HG03354 (cell line): ENCODE measurements at regions not wholly inside any gene's neighbourhood (a gene's known extent, or its start where the extent isn't known, plus 50 kb on each side); places are given as distances from the start of the nearest gene placed in this dataset.

Experiments
- ATAC-seq: cut with Tn5 transposase; IDR thresholded peaks from one replicate; pipeline ENCODE4 v1.9.1; 2021; ENCODE audit warnings: mild to moderate bottlenecking; ENCODE audit not compliant: unreplicated experiment, poor library complexity, severe bottlenecking

DNA sequence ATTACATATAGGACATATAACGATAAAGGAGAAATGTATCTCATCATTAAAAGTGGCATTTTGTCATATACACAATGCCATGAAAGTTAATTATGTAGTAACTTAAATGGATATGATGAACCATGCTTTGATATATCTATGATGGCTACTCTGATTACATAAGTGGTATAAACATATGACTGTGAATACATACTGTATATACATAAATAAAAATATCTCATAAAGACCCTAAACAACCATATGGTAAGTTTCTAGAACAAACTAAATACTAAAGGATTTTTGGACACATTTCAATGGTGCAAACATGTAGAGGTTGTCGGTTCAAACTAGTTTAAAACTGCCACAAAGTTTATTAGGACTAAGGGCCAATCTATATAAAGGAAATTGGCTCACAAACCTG is 849.6 kb upstream of the INTU start:
- no peak for ATAC-seq

DNA sequence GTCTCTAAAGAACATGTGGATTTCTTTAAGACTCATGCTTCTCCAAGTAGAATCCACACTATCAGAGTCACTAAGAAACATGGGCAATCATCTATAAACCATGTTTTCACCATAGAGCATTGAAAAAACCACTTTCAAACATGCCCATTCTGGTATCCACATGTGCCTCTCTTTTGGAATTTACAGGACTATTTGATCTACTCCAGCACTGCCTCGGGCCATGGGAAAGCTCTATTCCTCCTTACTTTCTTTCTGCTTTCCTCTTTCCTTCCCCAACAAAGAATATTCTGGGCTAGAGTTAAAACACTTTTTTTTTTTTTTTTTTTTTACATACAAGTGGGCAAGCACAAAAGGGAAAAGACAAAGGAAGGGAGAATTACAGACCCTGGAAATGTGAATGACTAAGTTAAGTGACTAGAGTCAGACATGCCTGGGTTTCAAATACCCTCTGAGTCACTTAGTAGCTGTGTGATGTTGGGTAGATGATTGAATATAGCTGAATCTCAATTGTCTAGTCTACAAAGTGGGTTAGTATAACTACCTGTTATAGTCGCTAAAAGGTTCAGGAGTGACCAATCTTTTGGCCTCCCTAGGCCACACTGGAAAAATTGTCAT is 847.7 kb upstream of the INTU start:
- no peak for ATAC-seq

DNA sequence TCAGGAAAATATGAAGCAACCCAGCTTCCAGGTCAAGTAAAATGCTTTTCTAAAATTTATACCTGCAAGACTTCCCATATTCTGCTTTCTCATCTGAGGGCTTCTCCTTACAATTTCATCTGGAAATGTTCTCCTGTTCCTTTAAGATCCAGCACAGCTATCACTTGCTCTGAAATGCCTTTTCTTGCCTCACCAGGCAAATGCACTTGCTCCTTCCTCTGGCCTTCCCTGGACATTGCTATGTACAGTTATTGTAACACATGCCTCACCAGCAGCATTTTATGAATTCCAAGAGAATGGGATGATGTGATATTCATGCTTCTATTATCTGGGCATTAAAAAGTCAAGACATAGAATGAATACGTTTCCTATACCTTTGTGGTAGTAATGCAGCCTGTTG is 842.1 kb upstream of the INTU start:
- ATAC-seq: no peak

- ATAC-seq: no peak
These were observed 838.4 kb upstream of the INTU start for GRCh38 chr4:126794363-126794762.

DNA sequence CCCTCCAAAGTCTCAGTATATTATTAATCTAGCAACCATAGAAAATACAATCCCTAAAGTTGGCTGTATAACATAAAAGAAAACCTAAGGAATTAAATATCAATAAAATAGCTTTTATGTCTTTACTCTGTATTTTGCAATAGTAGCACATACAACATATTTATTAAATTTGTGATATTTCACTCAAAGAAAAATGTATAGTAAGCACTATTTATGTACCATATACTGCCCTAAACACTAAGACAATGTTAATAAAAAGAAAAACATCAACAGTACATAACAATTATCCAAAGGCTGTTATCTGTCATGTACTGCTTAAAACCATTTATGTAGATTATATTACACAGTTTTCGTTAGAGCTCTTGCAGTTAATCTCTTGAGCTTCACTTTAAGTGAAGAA is 834.5 kb upstream of the INTU start:
- ATAC-seq: no peak

DNA sequence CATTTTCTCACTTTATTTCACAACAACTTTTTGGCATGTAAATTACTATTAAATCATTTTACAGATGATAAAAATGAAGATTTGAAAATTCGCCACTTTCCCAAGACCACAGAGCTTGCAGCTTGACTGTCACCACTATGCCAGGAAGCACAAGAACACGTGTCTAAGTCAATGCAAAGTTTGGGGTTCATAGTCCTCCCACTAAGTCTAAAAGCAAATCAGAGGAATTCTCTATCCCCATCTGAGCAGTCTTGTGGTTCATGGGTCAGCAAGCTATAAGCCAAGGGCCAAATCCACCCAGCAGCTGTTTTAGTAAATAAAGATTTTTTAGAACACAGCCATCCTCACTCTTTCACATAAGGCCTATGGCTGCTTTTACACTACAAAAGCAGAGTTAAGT is 833.3 kb upstream of the INTU start:
- no peak for ATAC-seq

DNA sequence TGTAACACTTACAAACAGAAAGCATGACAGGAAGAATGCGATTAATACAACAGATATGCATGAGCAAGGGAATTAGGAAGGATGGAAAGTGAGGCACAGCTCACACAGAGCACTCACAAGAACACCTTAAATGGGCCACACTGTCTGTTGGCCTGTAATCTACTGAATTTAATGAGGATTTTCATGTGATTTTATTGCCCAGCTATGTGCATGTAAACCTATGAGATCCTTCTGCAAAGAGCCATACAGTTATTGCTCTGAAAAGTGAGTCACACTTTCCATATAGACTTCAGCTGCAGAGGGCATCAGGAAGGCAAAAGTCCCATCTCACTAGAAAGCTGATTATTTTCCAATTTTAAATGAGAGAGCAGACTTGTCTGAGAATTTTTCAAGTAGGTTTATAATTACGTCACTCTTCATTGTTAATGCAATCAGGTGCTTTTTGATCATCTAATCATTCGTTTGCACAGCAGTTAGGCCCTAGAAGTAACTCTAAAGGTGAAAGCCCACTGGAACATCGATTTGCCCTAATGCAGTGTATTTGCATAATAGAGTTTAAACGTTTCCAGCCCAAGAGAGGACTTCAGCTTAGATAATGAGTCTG is 832.7 kb upstream of the INTU start:
- no peak for ATAC-seq

- ATAC-seq: no peak
These were observed 832.1 kb upstream of the INTU start for GRCh38 chr4:126800575-126801141.

GRCh38 chr4:126807132-126807531 is 825.6 kb upstream of the INTU start:
- no peak for ATAC-seq

- ATAC-seq: no peak
These were observed 820.7 kb upstream of the INTU start for GRCh38 chr4:126812076-126812475.

DNA sequence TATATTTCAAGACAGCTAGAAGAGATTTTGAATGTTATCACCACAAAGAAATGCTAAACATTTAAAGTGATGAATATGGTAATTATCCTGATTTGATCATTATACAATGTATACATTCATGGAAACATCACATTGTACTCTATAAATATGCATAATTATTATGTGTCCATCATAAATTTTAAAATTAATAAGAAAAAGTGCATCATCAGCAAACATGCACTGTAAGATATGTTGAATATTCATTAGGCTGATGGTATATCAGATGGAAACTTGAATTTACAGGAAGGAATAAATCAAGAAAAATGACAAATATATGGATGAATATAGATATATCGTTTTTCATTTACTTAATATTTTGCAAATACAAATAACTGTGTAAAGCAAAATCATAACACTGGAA is 812.1 kb upstream of the INTU start:
- no peak for ATAC-seq

GRCh38 chr4:126821152-126821551 is 811.6 kb upstream of the INTU start:
- ATAC-seq: no peak

- ATAC-seq: no peak
These were observed 807.7 kb upstream of the INTU start for GRCh38 chr4:126825083-126825482.

DNA sequence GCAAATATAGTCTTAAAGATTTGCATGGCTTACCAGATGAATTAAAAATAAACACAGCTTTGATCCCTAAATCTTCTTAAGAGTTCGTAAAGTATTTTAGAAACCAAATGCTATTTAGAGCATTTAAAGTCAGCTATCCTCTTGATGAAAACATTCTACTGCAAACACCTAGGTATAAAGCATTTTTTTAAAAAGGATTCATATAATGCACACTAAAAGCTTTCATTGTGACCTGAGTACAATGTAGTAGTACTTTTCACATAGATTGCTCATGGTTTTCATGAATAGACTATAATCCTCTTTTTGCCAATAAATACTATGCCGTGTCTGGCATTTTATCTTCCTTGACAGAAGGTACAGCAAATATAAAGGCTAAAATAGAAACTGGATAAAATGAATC is 805.1 kb upstream of the INTU start:
- ATAC-seq: no peak

DNA sequence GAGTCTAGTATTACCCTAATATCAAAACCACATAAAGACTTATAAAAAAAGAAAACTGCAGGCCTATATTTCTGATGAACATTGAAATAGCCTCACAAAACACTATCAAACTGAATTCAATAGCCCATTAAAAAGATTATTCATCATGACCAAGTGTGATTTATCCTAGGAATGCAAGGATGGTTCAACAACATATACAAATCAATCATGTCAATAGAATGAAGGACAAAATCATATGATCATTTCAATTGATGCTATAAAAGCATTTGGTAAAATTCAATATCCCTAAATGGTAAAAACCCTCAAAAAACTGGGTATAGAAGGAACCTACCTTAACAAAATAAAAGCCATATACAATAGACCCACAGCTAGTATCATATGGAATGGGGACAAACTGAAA is 797.9 kb upstream of the INTU start:
- no peak for ATAC-seq

- no peak for ATAC-seq
These were observed 793.6 kb upstream of the INTU start for GRCh38 chr4:126838941-126839679.

- ATAC-seq: no peak
These were observed 789.2 kb upstream of the INTU start for GRCh38 chr4:126843492-126844067.

DNA sequence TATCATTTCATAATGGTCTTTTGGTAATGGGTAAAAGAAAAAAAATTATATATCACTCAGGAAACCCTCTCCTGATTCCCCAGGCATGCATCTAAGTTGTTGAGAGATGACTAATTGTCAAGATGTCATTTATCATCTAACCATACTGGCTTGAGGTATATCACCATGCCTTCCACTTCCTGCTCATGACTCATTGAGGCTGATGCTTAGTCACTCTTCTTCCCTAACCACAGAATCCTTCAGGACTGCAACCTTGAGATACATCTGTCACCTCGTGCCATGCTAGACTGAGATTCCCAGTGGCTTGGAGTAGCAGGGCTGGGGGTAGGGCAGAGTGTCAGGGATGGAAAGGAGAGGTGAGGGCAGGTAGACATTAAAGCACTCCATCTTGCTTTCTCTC is 782.5 kb upstream of the INTU start:
- ATAC-seq: peak; percentile 66

DNA sequence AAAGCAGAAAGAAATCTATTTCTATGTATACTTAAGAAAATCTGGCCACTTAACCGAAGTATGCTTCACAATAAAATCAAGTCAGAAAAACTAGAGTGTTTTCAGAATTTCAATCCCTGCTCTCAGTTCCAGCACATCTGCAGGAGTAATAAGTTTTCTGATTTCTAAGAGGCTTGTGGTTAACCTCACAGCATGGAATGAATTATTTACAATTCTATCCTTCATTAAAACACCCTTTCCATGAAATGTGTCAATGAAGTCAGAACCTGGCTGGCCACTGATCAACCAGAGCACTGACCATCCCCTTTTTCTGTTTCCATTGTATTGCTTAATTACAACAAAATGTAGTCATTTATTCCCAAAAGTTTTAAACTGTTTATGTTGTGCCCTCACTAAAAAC is 781.4 kb upstream of the INTU start:
- no peak for ATAC-seq

DNA sequence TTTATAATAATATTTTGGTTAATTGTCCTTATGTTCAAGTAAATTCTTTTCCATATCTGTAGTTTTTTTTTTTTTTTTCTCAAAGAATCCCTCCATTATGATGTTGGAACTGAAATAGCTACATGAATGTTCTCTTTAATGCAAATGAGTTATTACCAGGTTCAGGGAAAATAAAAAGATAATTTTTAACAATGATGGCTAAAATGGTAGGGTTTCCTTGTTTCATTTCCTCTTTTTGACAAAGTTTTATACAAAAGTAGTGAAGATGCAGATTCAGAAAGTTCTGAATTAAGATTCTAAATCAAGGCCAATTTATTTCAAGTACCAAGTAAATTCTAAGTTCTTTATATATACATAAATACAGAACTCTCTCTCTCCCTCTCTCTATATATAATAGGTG is 779.0 kb upstream of the INTU start:
- ATAC-seq: peak; percentile 71

- no peak for ATAC-seq
These were observed 775.9 kb upstream of the INTU start for GRCh38 chr4:126856906-126857305.
